Upper lobe of right lung (tissue), 1 donor: ENCODE measurements at regions not wholly inside any gene's neighbourhood (a gene's known extent, or its start where the extent isn't known, plus 50 kb on each side); places are given as distances from the start of the nearest gene placed in this dataset.

Source experiments
- ATAC-seq: fragments of 200-7000 bp; cut with Tn5 transposase; one replicate; pipeline ENCODE4 v1.9.1; 2020; ENCODE audit warnings: mild to moderate bottlenecking, moderate library complexity
- DNase-seq: peaks from one replicate; pipeline ENCODE4 v3.0.0-alpha.2; 2020
- H3K27ac ChIP-seq: fragments of 200-600 bp; one replicate; pipeline ENCODE4 v1.8.0; 2022
- H3K27me3 ChIP-seq: fragments of 200-600 bp; one replicate; pipeline ENCODE4 v1.8.0; 2022; ENCODE audit warnings: mild to moderate bottlenecking
- H3K36me3 ChIP-seq: fragments of 200-600 bp; one replicate; pipeline ENCODE4 v1.8.0; 2022
- H3K4me1 ChIP-seq: fragments of 200-600 bp; one replicate; pipeline ENCODE4 v1.8.0; 2022
- H3K4me3 ChIP-seq: fragments of 200-600 bp; one replicate; pipeline ENCODE4 v1.8.0; 2022; ENCODE audit warnings: mild to moderate bottlenecking
- H3K9me3 ChIP-seq: fragments of 200-600 bp; one replicate; pipeline ENCODE4 v1.8.0; 2022
- CTCF ChIP-seq: fragments of 200-600 bp; IDR thresholded peaks from one replicate; pipeline ENCODE4 v1.8.0; 2022; ENCODE audit warnings: antibody characterized with exemption
- intact Hi-C: fragments of 100-400 bp; cut with DNase I; formaldehyde crosslinking; loops from one replicate; pipeline ENCODE4 v1.11.0; 2022
- donor health status: DM: no; HTN: yes; CAD: no; lungs with severe emphysema.

GRCh38 chr2:236826606-236827156 lies 257.1 kb downstream of the ACKR3 start:
- no peaks in the 10 kb centered on the region for H3K9me3 ChIP-seq
- intact Hi-C loops = no loop called here
- H3K27me3 ChIP-seq = no peaks in the 10 kb centered on the region
- TF ChIP-seq CTCF = no peak
- peaks cover 14% of the 10 kb centered on the region for H3K4me1 ChIP-seq
- H3K27ac ChIP-seq = no peak overlapping the region
- DNase-seq (no peak), ATAC-seq (no peak)
- H3K36me3 ChIP-seq = no peaks in the 10 kb centered on the region
- H3K4me3 ChIP-seq = no peak overlapping the region

GRCh38 chr2:236827997-236828396 lies 257.7 kb upstream of the COPS8 start:
- DNase-seq = no peak
- no peak overlapping the region for H3K4me3 ChIP-seq
- peaks cover 14% of the 10 kb centered on the region for H3K4me1 ChIP-seq
- H3K27ac ChIP-seq = no peak overlapping the region
- no peaks in the 10 kb centered on the region for H3K27me3 ChIP-seq
- TF ChIP-seq CTCF = no peak
- H3K36me3 ChIP-seq = no peaks in the 10 kb centered on the region
- intact Hi-C loops = no loop called here
- ATAC-seq = no peak
- no peaks in the 10 kb centered on the region for H3K9me3 ChIP-seq

- H3K4me1 ChIP-seq = peaks cover 14% of the 10 kb centered on the region
- no peaks in the 10 kb centered on the region for H3K9me3 ChIP-seq
- no peak overlapping the region for H3K4me3 ChIP-seq
- H3K27me3 ChIP-seq = no peaks in the 10 kb centered on the region
- TF ChIP-seq CTCF = no peak
- no peak overlapping the region for H3K27ac ChIP-seq
- intact Hi-C loops = no loop called here
- ATAC-seq (no peak), DNase-seq (no peak)
- no peaks in the 10 kb centered on the region for H3K36me3 ChIP-seq
Measured at GRCh38 chr2:236828820-236829219, 256.9 kb upstream of the COPS8 start.

- intact Hi-C loops = no loop called here
- Histone ChIP-seq H3K4me3 (no peak overlapping the region), H3K9me3 (no peaks in the 10 kb centered on the region), H3K27ac (no peak overlapping the region), H3K27me3 (no peaks in the 10 kb centered on the region), H3K36me3 (no peaks in the 10 kb centered on the region), H3K4me1 (peaks cover 4% of the 10 kb centered on the region)
- DNase-seq (no peak), ATAC-seq (no peak)
- TF ChIP-seq CTCF = no peak
Measured at GRCh38 chr2:236830926-236831325, 254.8 kb upstream of the COPS8 start.

GRCh38 chr2:236831698-236832097 lies 254.0 kb upstream of the COPS8 start:
- intact Hi-C loops = no loop called here
- H3K27me3 ChIP-seq = no peaks in the 10 kb centered on the region
- H3K9me3 ChIP-seq = no peaks in the 10 kb centered on the region
- peaks cover 4% of the 10 kb centered on the region for H3K4me1 ChIP-seq
- no peaks in the 10 kb centered on the region for H3K36me3 ChIP-seq
- no peak overlapping the region for H3K4me3 ChIP-seq
- no peak overlapping the region for H3K27ac ChIP-seq
- no peak for TF ChIP-seq CTCF
- ATAC-seq (no peak), DNase-seq (no peak)

- H3K36me3 ChIP-seq = no peaks in the 10 kb centered on the region
- no peaks in the 10 kb centered on the region for H3K9me3 ChIP-seq
- H3K27me3 ChIP-seq = no peaks in the 10 kb centered on the region
- no peak for TF ChIP-seq CTCF
- DNase-seq (no peak), ATAC-seq (peak; percentile 28)
- H3K27ac ChIP-seq = no peak overlapping the region
- no peak overlapping the region for H3K4me3 ChIP-seq
- no peaks in the 10 kb centered on the region for H3K4me1 ChIP-seq
- intact Hi-C loops = no loop called here
Measured at GRCh38 chr2:236833501-236834073, 252.1 kb upstream of the COPS8 start.
